Nephron (organoid): ENCODE measurements at regions not wholly inside any gene's neighbourhood (a gene's known extent, or its start where the extent isn't known, plus 50 kb on each side); places are given as distances from the start of the nearest gene placed in this dataset.

ENCODE experiments used
- H3K27ac Mint-ChIP-seq, 3 experiments: 2 replicates each; pipeline ENCODE4 v1.8.0; 2020; ENCODE audit warnings: mixed read lengths in 3 of 3, mild to moderate bottlenecking in 2 of 3, moderate library complexity in 1 of 3
- H3K27me3 Mint-ChIP-seq: 2 replicates; pipeline ENCODE4 v1.8.0; 2021; ENCODE audit warnings: low read depth, mild to moderate bottlenecking, moderate library complexity, mixed read lengths
- H3K36me3 Mint-ChIP-seq: 2 replicates; pipeline ENCODE4 v1.8.0; 2020; ENCODE audit warnings: low read depth, mixed read lengths
- H3K4me1 Mint-ChIP-seq: 2 replicates; pipeline ENCODE4 v1.8.0; 2020; ENCODE audit warnings: mixed read lengths
- H3K4me3 Mint-ChIP-seq, 3 experiments: 2 replicates each; pipeline ENCODE4 v1.8.0; 2020; ENCODE audit warnings: mild to moderate bottlenecking in 3 of 3, mixed read lengths in 3 of 3, moderate library complexity in 2 of 3
- H3K9me3 Mint-ChIP-seq: 2 replicates; pipeline ENCODE4 v1.8.0; 2020; ENCODE audit warnings: mixed read lengths
- TF ChIP-seq, protein P1 (sequence below), 3 experiments: fragments of 200-600 bp; sonication (generic); IDR thresholded peaks; one replicate each; pipeline ENCODE4 v1.5.0; 2021; ENCODE audit warnings: antibody characterized with exemption in 3 of 3; ENCODE audit not compliant: unreplicated experiment in 3 of 3

DNA sequence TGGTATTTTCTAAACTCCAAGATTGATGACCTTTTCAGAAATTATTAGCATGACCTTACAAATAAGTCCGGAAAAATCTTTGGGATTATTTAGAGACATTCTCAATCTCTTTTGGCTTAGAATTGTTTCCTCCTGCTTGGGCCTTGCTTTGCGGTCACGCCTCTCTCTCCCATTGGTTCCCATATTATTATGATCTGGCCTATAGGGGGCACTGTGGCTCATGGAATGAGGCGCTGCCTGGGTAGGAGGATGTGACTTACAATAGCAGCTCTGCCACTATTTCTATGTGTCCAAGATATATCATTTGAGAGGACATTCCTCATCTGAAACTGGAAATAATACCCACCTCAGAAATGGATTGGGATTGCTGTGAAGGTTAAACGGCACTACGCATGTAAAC, 464.9 kb downstream of the MFSD1 start:
- TF ChIP-seq, protein P1, sequence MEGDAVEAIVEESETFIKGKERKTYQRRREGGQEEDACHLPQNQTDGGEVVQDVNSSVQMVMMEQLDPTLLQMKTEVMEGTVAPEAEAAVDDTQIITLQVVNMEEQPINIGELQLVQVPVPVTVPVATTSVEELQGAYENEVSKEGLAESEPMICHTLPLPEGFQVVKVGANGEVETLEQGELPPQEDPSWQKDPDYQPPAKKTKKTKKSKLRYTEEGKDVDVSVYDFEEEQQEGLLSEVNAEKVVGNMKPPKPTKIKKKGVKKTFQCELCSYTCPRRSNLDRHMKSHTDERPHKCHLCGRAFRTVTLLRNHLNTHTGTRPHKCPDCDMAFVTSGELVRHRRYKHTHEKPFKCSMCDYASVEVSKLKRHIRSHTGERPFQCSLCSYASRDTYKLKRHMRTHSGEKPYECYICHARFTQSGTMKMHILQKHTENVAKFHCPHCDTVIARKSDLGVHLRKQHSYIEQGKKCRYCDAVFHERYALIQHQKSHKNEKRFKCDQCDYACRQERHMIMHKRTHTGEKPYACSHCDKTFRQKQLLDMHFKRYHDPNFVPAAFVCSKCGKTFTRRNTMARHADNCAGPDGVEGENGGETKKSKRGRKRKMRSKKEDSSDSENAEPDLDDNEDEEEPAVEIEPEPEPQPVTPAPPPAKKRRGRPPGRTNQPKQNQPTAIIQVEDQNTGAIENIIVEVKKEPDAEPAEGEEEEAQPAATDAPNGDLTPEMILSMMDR (IDR thresholded peaks at IDR 0.05; ENCODE audit: unreplicated experiment in 3 of 3): peak; percentile 25 to 48 (median 38)

DNA sequence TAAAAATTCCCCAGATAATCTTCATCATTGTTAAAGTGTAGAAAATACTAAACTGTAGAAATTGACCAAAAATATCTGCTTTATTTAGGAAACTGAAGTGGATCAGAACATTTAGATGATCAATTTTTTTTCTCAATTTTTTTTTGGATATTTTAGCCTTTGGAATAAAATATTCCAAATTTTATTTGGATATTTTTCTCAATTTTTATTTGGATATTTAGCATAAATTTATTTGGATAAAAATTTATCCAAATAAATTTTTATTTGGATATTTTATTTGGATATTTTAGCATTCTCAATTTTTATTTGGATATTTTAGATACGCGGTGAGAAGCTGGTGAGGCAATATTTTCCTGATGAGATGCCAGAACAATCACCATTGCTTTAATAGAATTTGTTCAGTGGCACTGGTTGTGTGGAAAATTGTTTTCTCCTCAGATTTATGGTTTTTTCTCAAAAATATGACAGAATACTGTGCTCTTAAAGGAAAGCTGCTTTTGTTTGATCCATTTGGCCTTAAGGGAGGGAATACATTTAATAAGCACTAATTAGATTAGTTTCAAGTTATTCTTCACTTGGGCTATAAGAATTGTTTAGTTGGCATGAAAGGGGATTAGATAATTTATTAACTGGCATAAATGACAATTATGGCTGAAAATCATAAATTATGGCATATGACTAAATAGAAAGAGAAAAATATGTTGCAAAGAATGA, 470.1 kb downstream of the MFSD1 start:
- Mint-ChIP-seq H3K27me3 (peaks cover 16% of the 10 kb centered on the region), H3K4me3 (no peak overlapping the region), H3K36me3 (no peaks in the 10 kb centered on the region), H3K27ac (no peak overlapping the region), H3K9me3 (no peaks in the 10 kb centered on the region), H3K4me1 (no peaks in the 10 kb centered on the region)
- TF ChIP-seq, protein P1 (IDR thresholded peaks at IDR 0.05; ENCODE audit: unreplicated experiment in 3 of 3): no peak

More for the DNA sequence above, 464.9 kb downstream of the MFSD1 start:
- H3K36me3 Mint-ChIP-seq: no peaks in the 10 kb centered on the region
- no peak overlapping the region for H3K27ac Mint-ChIP-seq
- no peak overlapping the region for H3K4me3 Mint-ChIP-seq
- no peaks in the 10 kb centered on the region for H3K9me3 Mint-ChIP-seq
- H3K27me3 Mint-ChIP-seq: peaks cover 16% of the 10 kb centered on the region
- H3K4me1 Mint-ChIP-seq: no peaks in the 10 kb centered on the region

DNA sequence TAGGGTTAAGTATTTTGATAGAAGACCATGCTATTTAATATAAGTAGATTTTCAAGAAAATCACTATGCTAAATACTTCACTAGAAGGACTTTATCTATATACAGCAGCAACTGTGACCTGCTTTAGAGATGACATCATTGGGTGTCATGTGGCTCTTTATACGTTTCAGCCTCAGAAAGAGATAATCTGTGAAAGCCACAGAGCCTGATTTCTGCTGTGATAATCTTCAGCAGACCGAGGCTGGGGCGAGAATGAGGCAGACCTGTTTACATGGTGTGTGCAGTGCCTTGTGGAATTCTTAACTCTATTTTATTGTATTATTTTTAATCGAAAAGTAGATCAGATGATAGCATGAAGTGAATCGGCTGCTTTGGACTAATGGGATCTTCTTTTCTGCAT, 471.2 kb downstream of the MFSD1 start:
- TF ChIP-seq, protein P1 (IDR thresholded peaks at IDR 0.05; ENCODE audit: unreplicated experiment in 3 of 3): no peak
- peaks cover 14% of the 10 kb centered on the region for H3K27me3 Mint-ChIP-seq
- H3K9me3 Mint-ChIP-seq: no peaks in the 10 kb centered on the region
- no peaks in the 10 kb centered on the region for H3K36me3 Mint-ChIP-seq
- H3K4me1 Mint-ChIP-seq: no peaks in the 10 kb centered on the region
- no peak overlapping the region for H3K4me3 Mint-ChIP-seq
- no peak overlapping the region for H3K27ac Mint-ChIP-seq

DNA sequence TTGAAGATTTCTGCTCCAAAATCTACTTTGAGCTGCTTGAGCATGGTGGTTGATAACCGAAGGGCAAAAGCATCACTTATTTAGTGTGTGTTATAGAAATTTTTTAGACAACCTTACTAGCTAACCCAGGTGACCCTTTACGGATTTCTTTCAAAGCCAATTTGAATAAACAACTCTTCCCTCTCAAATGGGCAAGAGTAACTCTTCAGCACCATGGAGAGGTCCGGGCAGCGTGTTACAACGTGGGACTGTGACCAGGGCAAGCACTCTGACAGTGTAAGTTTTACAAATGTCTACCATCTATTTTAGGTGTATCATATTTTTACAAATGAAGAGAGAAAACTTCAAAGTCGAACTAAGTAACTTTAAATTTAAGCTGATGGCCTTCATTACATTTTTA, 471.8 kb downstream of the MFSD1 start:
- Mint-ChIP-seq H3K4me3 (no peak overlapping the region), H3K36me3 (no peaks in the 10 kb centered on the region), H3K27me3 (peaks cover 14% of the 10 kb centered on the region), H3K9me3 (no peaks in the 10 kb centered on the region), H3K27ac (no peak overlapping the region), H3K4me1 (no peaks in the 10 kb centered on the region)
- TF ChIP-seq, protein P1 (IDR thresholded peaks at IDR 0.05; ENCODE audit: unreplicated experiment in 3 of 3): no peak

DNA sequence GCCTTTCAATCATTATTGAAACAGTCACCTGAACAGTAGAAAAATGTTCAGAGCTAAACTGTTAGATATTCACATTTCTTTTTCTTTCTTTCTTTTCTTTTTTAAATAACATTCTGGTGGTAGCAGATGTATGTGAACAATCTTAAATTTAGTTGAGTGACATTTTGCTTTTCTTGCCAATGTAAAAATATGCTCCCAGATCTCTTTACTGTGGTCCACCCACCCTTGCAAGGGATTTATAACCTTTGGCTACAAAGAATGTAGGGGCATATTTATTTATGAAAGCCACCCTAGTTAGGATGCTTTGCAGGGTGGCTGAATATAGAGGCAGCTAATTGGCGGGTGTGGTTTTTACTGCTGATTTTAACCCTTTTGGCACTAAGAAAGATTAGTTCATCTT, 473.9 kb downstream of the MFSD1 start:
- Mint-ChIP-seq H3K27ac (no peak overlapping the region), H3K9me3 (no peaks in the 10 kb centered on the region), H3K36me3 (no peaks in the 10 kb centered on the region), H3K4me3 (no peak overlapping the region), H3K4me1 (no peaks in the 10 kb centered on the region), H3K27me3 (peaks cover 21% of the 10 kb centered on the region)
- TF ChIP-seq, protein P1 (IDR thresholded peaks at IDR 0.05; ENCODE audit: unreplicated experiment in 3 of 3): no peak

DNA sequence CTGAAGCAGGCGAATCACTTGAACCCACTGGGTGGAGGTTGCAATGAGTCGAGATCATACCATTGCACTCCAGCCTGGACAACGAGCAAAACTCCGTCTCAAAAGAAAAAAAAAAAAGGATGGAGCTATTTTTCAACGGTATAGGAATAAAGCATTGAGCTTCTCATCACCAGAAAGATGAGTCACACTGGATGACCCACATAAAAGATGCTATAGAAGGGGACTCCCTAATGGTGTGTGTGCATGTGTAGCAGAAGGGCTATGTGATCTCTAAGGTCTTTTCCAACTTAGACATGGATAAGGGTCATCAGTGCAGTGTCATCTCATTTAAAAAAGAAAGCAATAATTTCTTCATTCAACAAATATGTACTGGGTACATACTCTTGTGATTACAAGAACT, 476.0 kb downstream of the MFSD1 start:
- Mint-ChIP-seq H3K4me1 (no peaks in the 10 kb centered on the region), H3K27me3 (peaks cover 21% of the 10 kb centered on the region), H3K27ac (no peak overlapping the region), H3K9me3 (no peaks in the 10 kb centered on the region), H3K4me3 (no peak overlapping the region), H3K36me3 (no peaks in the 10 kb centered on the region)
- TF ChIP-seq, protein P1 (IDR thresholded peaks at IDR 0.05; ENCODE audit: unreplicated experiment in 3 of 3): no peak
